HEK293 (cell line): ENCODE measurements at regions not wholly inside any gene's neighbourhood (a gene's known extent, or its start where the extent isn't known, plus 50 kb on each side); places are given as distances from the start of the nearest gene placed in this dataset.

Experiments
- CTCF ChIA-PET: fragments of 350-600 bp; formaldehyde crosslinking; extraction: SDS; loops from one replicate; lab custom pipeline; 2021; ENCODE audit warnings: antibody characterized with exemption; lab: Yijun Ruan, JAX
- POLR2A ChIA-PET: fragments of 300-600 bp; formaldehyde crosslinking; extraction: SDS; loops from one replicate; lab custom pipeline; 2020; ENCODE audit warnings: antibody characterized with exemption, inconsistent platforms; lab: Yijun Ruan, JAX
- H3K27ac ChIP-seq: fragments of 200-500 bp; sonication (Bioruptor generic); 2 replicates; pipeline ENCODE4 v1.5.1; 2014; ENCODE audit warnings: low read depth, low read length, control low read depth, inconsistent platforms; ENCODE audit errors: extremely low read depth
- H3K36me3 ChIP-seq, 2 experiments: fragments of 200-500 bp in 1 of 2; sonication (Bioruptor generic) in 1 of 2; 1 replicate in 1 of 2; 2 replicates in 1 of 2; pipeline ENCODE4 v1.5.1; 2014 to 2017; ENCODE audit warnings: inconsistent platforms in 2 of 2, low read length in 2 of 2; ENCODE audit not compliant: control insufficient read depth in 2 of 2, insufficient read depth in 1 of 2
- H3K4me1 ChIP-seq: fragments of 200-500 bp; sonication (Bioruptor generic); 2 replicates; pipeline ENCODE4 v1.5.1; 2014; ENCODE audit warnings: mild to moderate bottlenecking, low read length, inconsistent platforms; ENCODE audit not compliant: control insufficient read depth, insufficient read depth
- H3K4me3 ChIP-seq: 2 replicates; pipeline ENCODE4 v1.5.1; 2011; ENCODE audit warnings: low read depth, mild to moderate bottlenecking, control low read depth, low read length, moderate library complexity
- H3K9me3 ChIP-seq: fragments of 200-500 bp; sonication (Bioruptor generic); 2 replicates; pipeline ENCODE4 v1.5.1; 2014; ENCODE audit warnings: low read depth, low read length, inconsistent platforms; ENCODE audit not compliant: control insufficient read depth, insufficient read depth
- FEZF1 ChIP-seq: fragments of 450-650 bp; formaldehyde crosslinking; IDR thresholded peaks from 2 replicates; pipeline ENCODE4 v1.5.1; 2016; ENCODE audit warnings: missing biosample characterization, missing genetic modification characterization
- HOXC10 ChIP-seq: sonication (generic); formaldehyde crosslinking; IDR thresholded peaks from 2 replicates; pipeline ENCODE4 v1.8.1; 2023; ENCODE audit warnings: mild to moderate bottlenecking, missing genetic modification reagents
- KLF10 ChIP-seq: fragments of 450-650 bp; IDR thresholded peaks from 2 replicates; pipeline ENCODE4 v1.5.1; 2018; ENCODE audit warnings: missing biosample characterization, mild to moderate bottlenecking, missing genetic modification characterization
- OSR2 ChIP-seq: fragments of 450-650 bp; formaldehyde crosslinking; IDR thresholded peaks from 2 replicates; pipeline ENCODE4 v1.5.1; 2016; ENCODE audit warnings: missing biosample characterization, missing genetic modification characterization
- PRDM2 ChIP-seq: fragments of 450-650 bp; formaldehyde crosslinking; IDR thresholded peaks from 2 replicates; pipeline ENCODE4 v1.5.1; 2016; ENCODE audit warnings: missing biosample characterization, missing genetic modification characterization, borderline replicate concordance
- SETDB1 ChIP-seq: IDR thresholded peaks from one replicate; pipeline ENCODE4 v1.6.1; 2017; ENCODE audit warnings: mild to moderate bottlenecking, low read length, moderate library complexity, mixed read lengths; ENCODE audit not compliant: insufficient read length
- ZBTB1 ChIP-seq: fragments of 450-650 bp; formaldehyde crosslinking; IDR thresholded peaks from 2 replicates; pipeline ENCODE4 v1.5.1; 2016; ENCODE audit warnings: missing biosample characterization, missing genetic modification characterization
- ZFP41 ChIP-seq: fragments of 450-650 bp; formaldehyde crosslinking; IDR thresholded peaks from 2 replicates; pipeline ENCODE4 v1.5.1; 2016; ENCODE audit warnings: missing biosample characterization, missing genetic modification characterization, borderline replicate concordance
- ZNF221 ChIP-seq: fragments of 450-650 bp; formaldehyde crosslinking; IDR thresholded peaks from 2 replicates; pipeline ENCODE4 v1.5.1; 2017; ENCODE audit warnings: missing biosample characterization, missing genetic modification characterization, borderline replicate concordance
- ZNF24 ChIP-seq: fragments of 450-650 bp; formaldehyde crosslinking; IDR thresholded peaks from 2 replicates; pipeline ENCODE4 v1.5.1; 2016; ENCODE audit warnings: missing biosample characterization, missing genetic modification characterization
- ZNF248 ChIP-seq: fragments of 450-650 bp; formaldehyde crosslinking; IDR thresholded peaks from 2 replicates; pipeline ENCODE4 v1.5.1; 2017; ENCODE audit warnings: missing biosample characterization, missing genetic modification characterization
- ZNF350 ChIP-seq: fragments of 450-650 bp; formaldehyde crosslinking; IDR thresholded peaks from 2 replicates; pipeline ENCODE4 v1.5.0; 2017; ENCODE audit warnings: missing biosample characterization, mild to moderate bottlenecking, missing genetic modification characterization
- ZNF394 ChIP-seq: fragments of 450-650 bp; formaldehyde crosslinking; IDR thresholded peaks from 2 replicates; pipeline ENCODE4 v1.5.1; 2016; ENCODE audit warnings: missing biosample characterization, missing genetic modification characterization, mild to moderate bottlenecking, moderate library complexity, borderline replicate concordance
- ZNF398 ChIP-seq: fragments of 450-650 bp; formaldehyde crosslinking; IDR thresholded peaks from 2 replicates; pipeline ENCODE4 v1.5.1; 2017; ENCODE audit warnings: missing biosample characterization, missing genetic modification characterization
- ZNF404 ChIP-seq: fragments of 450-650 bp; formaldehyde crosslinking; IDR thresholded peaks from 2 replicates; pipeline ENCODE4 v1.5.1; 2017; ENCODE audit warnings: missing biosample characterization, missing genetic modification characterization
- ZNF48 ChIP-seq: fragments of 450-650 bp; formaldehyde crosslinking; IDR thresholded peaks from 2 replicates; pipeline ENCODE4 v1.5.1; 2016; ENCODE audit warnings: missing biosample characterization, missing genetic modification characterization
- ZNF629 ChIP-seq: fragments of 450-650 bp; formaldehyde crosslinking; IDR thresholded peaks from 2 replicates; pipeline ENCODE4 v1.5.1; 2017; ENCODE audit warnings: missing biosample characterization, missing genetic modification characterization
- ZNF658 ChIP-seq: fragments of 450-650 bp; formaldehyde crosslinking; IDR thresholded peaks from 2 replicates; pipeline ENCODE4; 2016; ENCODE audit warnings: missing biosample characterization, missing genetic modification characterization
- ZNF704 ChIP-seq: fragments of 450-650 bp; formaldehyde crosslinking; IDR thresholded peaks from 2 replicates; pipeline ENCODE4 v1.5.1; 2016; ENCODE audit warnings: missing biosample characterization, missing genetic modification characterization
- ZNF747 ChIP-seq: fragments of 450-650 bp; formaldehyde crosslinking; IDR thresholded peaks from 2 replicates; pipeline ENCODE4 v1.5.1; 2016; ENCODE audit warnings: missing biosample characterization, missing genetic modification characterization
- TF ChIP-seq, protein P1 (sequence below): fragments of 450-650 bp; formaldehyde crosslinking; IDR thresholded peaks from 2 replicates; pipeline ENCODE4 v1.5.0; 2017; ENCODE audit warnings: missing biosample characterization, missing genetic modification characterization, borderline replicate concordance
- TF ChIP-seq, protein P2 (sequence below): fragments of 450-650 bp; formaldehyde crosslinking; IDR thresholded peaks from 2 replicates; pipeline ENCODE4 v1.5.1; 2016; ENCODE audit warnings: missing biosample characterization, missing genetic modification characterization

DNA sequence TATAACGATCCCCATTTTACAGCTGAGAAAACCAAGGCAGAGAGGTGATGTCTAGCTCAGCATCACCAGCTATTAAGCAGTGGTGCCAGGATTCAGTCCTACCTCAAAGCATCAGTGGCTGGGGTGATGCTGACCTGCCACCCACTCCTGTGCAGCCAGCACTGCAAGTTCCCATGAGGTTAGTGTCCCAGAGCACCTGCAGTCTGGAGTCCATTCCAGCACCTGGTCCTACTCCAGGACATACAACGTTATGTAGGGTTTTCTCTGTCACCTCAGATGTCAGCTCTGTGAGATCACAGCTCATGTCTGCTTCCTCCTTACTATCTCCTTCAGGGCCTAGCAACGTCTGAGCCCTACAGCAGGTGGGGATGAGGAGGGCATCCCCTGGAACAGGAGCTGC, 328.0 kb upstream of the HS6ST1 start:
- no peak overlapping the region for H3K4me3 ChIP-seq
- no peak overlapping the region for H3K27ac ChIP-seq
- ChIA-PET CTCF (no interaction called here), POLR2A (no interaction called here)
- no peaks in the 10 kb centered on the region for H3K36me3 ChIP-seq
- H3K4me1 ChIP-seq, result no peaks in the 10 kb centered on the region
- TF ChIP-seq ZNF248 (tag by site-specific recombination) (no peak), SETDB1 (no peak), ZNF704 (tag by site-specific recombination) (no peak), ZNF24 (tag by site-specific recombination) (no peak), ZNF398 (tag by site-specific recombination) (no peak), KLF10 (no peak), ZNF221 (tag by site-specific recombination) (no peak), OSR2 (no peak), HOXC10 (CRISPR knock-in tag) (no peak), ZBTB1 (tag by site-specific recombination) (no peak), ZNF658 (tag by site-specific recombination) (no peak), ZNF404 (no peak), ZFP41 (no peak), ZNF350 (no peak), ZNF629 (tag by site-specific recombination) (no peak), FEZF1 (no peak), ZNF48 (tag by site-specific recombination) (no peak)
- TF ChIP-seq, protein P1, sequence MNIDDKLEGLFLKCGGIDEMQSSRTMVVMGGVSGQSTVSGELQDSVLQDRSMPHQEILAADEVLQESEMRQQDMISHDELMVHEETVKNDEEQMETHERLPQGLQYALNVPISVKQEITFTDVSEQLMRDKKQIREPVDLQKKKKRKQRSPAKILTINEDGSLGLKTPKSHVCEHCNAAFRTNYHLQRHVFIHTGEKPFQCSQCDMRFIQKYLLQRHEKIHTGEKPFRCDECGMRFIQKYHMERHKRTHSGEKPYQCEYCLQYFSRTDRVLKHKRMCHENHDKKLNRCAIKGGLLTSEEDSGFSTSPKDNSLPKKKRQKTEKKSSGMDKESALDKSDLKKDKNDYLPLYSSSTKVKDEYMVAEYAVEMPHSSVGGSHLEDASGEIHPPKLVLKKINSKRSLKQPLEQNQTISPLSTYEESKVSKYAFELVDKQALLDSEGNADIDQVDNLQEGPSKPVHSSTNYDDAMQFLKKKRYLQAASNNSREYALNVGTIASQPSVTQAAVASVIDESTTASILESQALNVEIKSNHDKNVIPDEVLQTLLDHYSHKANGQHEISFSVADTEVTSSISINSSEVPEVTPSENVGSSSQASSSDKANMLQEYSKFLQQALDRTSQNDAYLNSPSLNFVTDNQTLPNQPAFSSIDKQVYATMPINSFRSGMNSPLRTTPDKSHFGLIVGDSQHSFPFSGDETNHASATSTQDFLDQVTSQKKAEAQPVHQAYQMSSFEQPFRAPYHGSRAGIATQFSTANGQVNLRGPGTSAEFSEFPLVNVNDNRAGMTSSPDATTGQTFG (tag by site-specific recombination), result no peak
- TF ChIP-seq, protein P2, sequence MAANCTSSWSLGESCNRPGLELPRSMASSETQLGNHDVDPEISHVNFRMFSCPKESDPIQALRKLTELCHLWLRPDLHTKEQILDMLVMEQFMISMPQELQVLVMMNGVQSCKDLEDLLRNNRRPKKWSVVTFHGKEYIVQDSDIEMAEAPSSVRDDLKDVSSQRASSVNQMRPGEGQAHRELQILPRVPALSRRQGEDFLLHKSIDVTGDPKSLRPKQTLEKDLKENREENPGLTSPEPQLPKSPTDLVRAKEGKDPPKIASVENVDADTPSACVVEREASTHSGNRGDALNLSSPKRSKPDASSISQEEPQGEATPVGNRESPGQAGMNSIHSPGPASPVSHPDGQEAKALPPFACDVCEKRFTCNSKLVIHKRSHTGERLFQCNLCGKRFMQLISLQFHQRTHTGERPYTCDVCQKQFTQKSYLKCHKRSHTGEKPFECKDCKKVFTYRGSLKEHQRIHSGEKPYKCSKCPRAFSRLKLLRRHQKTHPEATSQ, result no peak
- H3K9me3 ChIP-seq, result no peaks in the 10 kb centered on the region

DNA sequence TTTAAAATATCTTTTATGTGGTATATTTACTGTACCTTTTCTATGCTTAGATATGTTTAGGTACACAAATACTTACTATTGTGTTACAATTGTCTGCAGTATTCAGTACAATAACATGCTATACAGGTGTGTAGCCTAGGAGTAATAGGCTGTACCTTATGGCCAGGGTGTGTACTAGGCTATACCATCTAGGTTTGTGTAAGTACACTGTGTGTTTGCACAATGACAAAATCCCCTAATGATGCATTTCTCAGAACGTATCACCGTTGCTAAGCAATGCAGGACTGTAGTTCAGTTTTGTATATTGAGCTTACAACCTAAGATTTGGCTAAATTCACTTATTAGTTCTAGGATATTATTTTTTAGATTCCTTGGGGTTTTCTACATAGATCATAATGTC, 332.3 kb upstream of the HS6ST1 start:
- Histone ChIP-seq H3K4me1 (no peaks in the 10 kb centered on the region), H3K9me3 (no peaks in the 10 kb centered on the region), H3K36me3 (no peaks in the 10 kb centered on the region), H3K27ac (no peak overlapping the region), H3K4me3 (no peak overlapping the region)
- CTCF ChIA-PET, result no interaction called here
- POLR2A ChIA-PET, result no interaction called here
- TF ChIP-seq ZNF747 (tag by site-specific recombination) (no peak), PRDM2 (tag by site-specific recombination) (no peak), ZNF394 (tag by site-specific recombination) (no peak), ZNF629 (tag by site-specific recombination) (no peak)
